Activated B cell treated with CpG ODN at 0.5 μM for 24 hours (primary cell): ENCODE measurements at regions not wholly inside any gene's neighbourhood (a gene's known extent, or its start where the extent isn't known, plus 50 kb on each side); places are given as distances from the start of the nearest gene placed in this dataset.

Experiments used
- ATAC-seq: fragments of 200-7000 bp; cut with Tn5 transposase; one replicate; pipeline ENCODE4 v1.10.0; 2021; ENCODE audit warnings: low read depth, mild to moderate bottlenecking, moderate library complexity
- CTCF ChIA-PET: fragments of 350-600 bp; sonication (Branson Sonifier 250); formaldehyde crosslinking; loops from one replicate; lab custom pipeline; 2021; ENCODE audit warnings: antibody characterized with exemption; lab: Charles Lee
- POLR2A ChIA-PET: fragments of 350-600 bp; sonication (Branson Sonifier 250); formaldehyde crosslinking; loops from one replicate; lab custom pipeline; 2021; ENCODE audit warnings: antibody characterized with exemption; lab: Charles Lee
- DNase-seq: peaks from one replicate; pipeline ENCODE4 v3.0.0; 2022
- H3K27ac Mint-ChIP-seq: one replicate; pipeline ENCODE4 v1.8.0; 2020; ENCODE audit warnings: mixed read lengths
- H3K27me3 Mint-ChIP-seq: one replicate; pipeline ENCODE4 v1.8.0; 2021; ENCODE audit warnings: mixed read lengths
- H3K36me3 Mint-ChIP-seq: one replicate; pipeline ENCODE4 v1.8.0; 2021; ENCODE audit warnings: low read depth, mixed read lengths
- H3K4me1 Mint-ChIP-seq: one replicate; pipeline ENCODE4 v1.8.0; 2021; ENCODE audit warnings: mixed read lengths
- H3K4me3 Mint-ChIP-seq: one replicate; pipeline ENCODE4 v1.8.0; 2020; ENCODE audit warnings: mild to moderate bottlenecking, mixed read lengths
- H3K9me3 Mint-ChIP-seq: one replicate; pipeline ENCODE4 v1.8.0; 2020; ENCODE audit warnings: mixed read lengths
- CTCF ChIP-seq: fragments of 200-600 bp; IDR thresholded peaks from one replicate; pipeline ENCODE4 v1.8.0; 2022; ENCODE audit warnings: antibody characterized with exemption, mild to moderate bottlenecking
- intact Hi-C: fragments of 100-400 bp; cut with micrococcal nuclease; formaldehyde crosslinking; loops from one replicate; pipeline ENCODE4 v1.15.1; 2024

GRCh38 chr16:51936846-51937245, 610.1 kb downstream of the TOX3 start:
- intact Hi-C loops, result no loop called here
- H3K27ac Mint-ChIP-seq, result no peak overlapping the region
- ATAC-seq (no peak), DNase-seq (no peak)
- TF ChIP-seq CTCF, result no peak
- peaks cover 10% of the 10 kb centered on the region for H3K9me3 Mint-ChIP-seq
- H3K4me3 Mint-ChIP-seq, result no peak overlapping the region
- no peaks in the 10 kb centered on the region for H3K4me1 Mint-ChIP-seq
- ChIA-PET CTCF (no interaction called here), POLR2A (no interaction called here)
- no peaks in the 10 kb centered on the region for H3K27me3 Mint-ChIP-seq
- no peaks in the 10 kb centered on the region for H3K36me3 Mint-ChIP-seq

- Mint-ChIP-seq H3K36me3 (no peaks in the 10 kb centered on the region), H3K27ac (no peak overlapping the region), H3K27me3 (no peaks in the 10 kb centered on the region), H3K9me3 (peaks cover 7% of the 10 kb centered on the region), H3K4me1 (no peaks in the 10 kb centered on the region), H3K4me3 (no peak overlapping the region)
- no peak for ATAC-seq
- ChIA-PET CTCF (no interaction called here), POLR2A (no interaction called here)
- intact Hi-C loops, result no loop called here
- DNase-seq, result no peak
- no peak for TF ChIP-seq CTCF
These were observed 614.6 kb downstream of the TOX3 start for GRCh38 chr16:51932317-51932716.

GRCh38 chr16:51931653-51932052, 615.3 kb downstream of the TOX3 start:
- TF ChIP-seq CTCF, result no peak
- no peaks in the 10 kb centered on the region for H3K4me1 Mint-ChIP-seq
- POLR2A ChIA-PET, result no interaction called here
- H3K9me3 Mint-ChIP-seq, result peaks cover 5% of the 10 kb centered on the region
- ATAC-seq, result no peak
- no peak overlapping the region for H3K27ac Mint-ChIP-seq
- no peaks in the 10 kb centered on the region for H3K27me3 Mint-ChIP-seq
- H3K4me3 Mint-ChIP-seq, result no peak overlapping the region
- no peaks in the 10 kb centered on the region for H3K36me3 Mint-ChIP-seq
- DNase-seq, result no peak
- CTCF ChIA-PET, result no interaction called here
- intact Hi-C loops, result no loop called here

- no peak for ATAC-seq
- Mint-ChIP-seq H3K27ac (no peak overlapping the region), H3K4me3 (no peak overlapping the region), H3K4me1 (no peaks in the 10 kb centered on the region), H3K36me3 (no peaks in the 10 kb centered on the region), H3K9me3 (peaks cover 2% of the 10 kb centered on the region), H3K27me3 (no peaks in the 10 kb centered on the region)
- ChIA-PET CTCF (no interaction called here), POLR2A (no interaction called here)
- intact Hi-C loops, result no loop called here
- no peak for DNase-seq
- TF ChIP-seq CTCF, result no peak
These were observed 622.2 kb downstream of the TOX3 start for GRCh38 chr16:51924744-51925143.

GRCh38 chr16:51922476-51922875, 624.5 kb downstream of the TOX3 start:
- POLR2A ChIA-PET, result no interaction called here
- no peak overlapping the region for H3K27ac Mint-ChIP-seq
- DNase-seq (no peak), ATAC-seq (no peak)
- no peak for TF ChIP-seq CTCF
- intact Hi-C loops, result no loop called here
- no peaks in the 10 kb centered on the region for H3K9me3 Mint-ChIP-seq
- H3K4me3 Mint-ChIP-seq, result no peak overlapping the region
- CTCF ChIA-PET, result no interaction called here
- H3K4me1 Mint-ChIP-seq, result no peaks in the 10 kb centered on the region
- H3K27me3 Mint-ChIP-seq, result no peaks in the 10 kb centered on the region
- H3K36me3 Mint-ChIP-seq, result no peaks in the 10 kb centered on the region
